GM23248 (cell line): ENCODE measurements at regions not wholly inside any gene's neighbourhood (a gene's known extent, or its start where the extent isn't known, plus 50 kb on each side); places are given as distances from the start of the nearest gene placed in this dataset.

ENCODE experiments used
- DNase-seq: peaks from one replicate; pipeline ENCODE4 v3.0.0-alpha.2; 2015
- H2AFZ ChIP-seq: fragments of 200-600 bp; sonication (generic); 2 replicates; pipeline ENCODE4 v1.6.1; 2016; ENCODE audit warnings: antibody characterized with exemption
- H3F3A ChIP-seq: fragments of 200-600 bp; sonication (generic); 2 replicates; pipeline ENCODE4 v1.6.1; 2016; ENCODE audit warnings: mild to moderate bottlenecking, antibody characterized with exemption, mixed run types; ENCODE audit not compliant: insufficient read depth
- H3K27ac ChIP-seq: fragments of 200-600 bp; sonication (generic); 2 replicates; pipeline ENCODE4 v1.5.1; 2016; ENCODE audit warnings: mild to moderate bottlenecking
- H3K27me3 ChIP-seq: fragments of 200-600 bp; sonication (generic); replicated peaks from 2 replicates; pipeline ENCODE4 v1.6.1; 2016; ENCODE audit warnings: mild to moderate bottlenecking; ENCODE audit not compliant: insufficient read depth
- H3K36me3 ChIP-seq: fragments of 200-600 bp; sonication (generic); 2 replicates; pipeline ENCODE4 v1.6.1; 2016; ENCODE audit warnings: low read depth, mild to moderate bottlenecking
- H3K4me1 ChIP-seq: fragments of 200-600 bp; sonication (generic); 2 replicates; pipeline ENCODE4 v1.6.1; 2016; ENCODE audit warnings: mild to moderate bottlenecking; ENCODE audit not compliant: insufficient read depth
- H3K4me2 ChIP-seq: fragments of 200-600 bp; sonication (generic); one replicate; pipeline ENCODE4 v1.6.1; 2016; ENCODE audit warnings: mild to moderate bottlenecking; ENCODE audit not compliant: unreplicated experiment
- H3K4me3 ChIP-seq: fragments of 200-600 bp; sonication (generic); 2 replicates; pipeline ENCODE4 v1.5.1; 2016; ENCODE audit warnings: mild to moderate bottlenecking
- H3K79me2 ChIP-seq: fragments of 200-600 bp; sonication (generic); 2 replicates; pipeline ENCODE4 v1.6.1; 2016; ENCODE audit warnings: mild to moderate bottlenecking; ENCODE audit not compliant: insufficient read depth
- H3K9ac ChIP-seq: fragments of 200-600 bp; sonication (generic); 2 replicates; pipeline ENCODE4 v1.6.1; 2016; ENCODE audit warnings: mild to moderate bottlenecking
- H3K9me2 ChIP-seq: fragments of 200-600 bp; sonication (generic); 2 replicates; pipeline ENCODE4 v1.6.1; 2016; ENCODE audit warnings: mixed run types, mild to moderate bottlenecking, moderate library complexity; ENCODE audit not compliant: insufficient read depth
- H3K9me3 ChIP-seq: fragments of 200-600 bp; sonication (generic); one replicate; pipeline ENCODE4 v1.6.1; 2017; ENCODE audit warnings: low read depth
- H4K20me1 ChIP-seq: fragments of 200-600 bp; sonication (generic); 2 replicates; pipeline ENCODE4 v1.6.0; 2016; ENCODE audit not compliant: insufficient read depth
- EZH2 ChIP-seq: fragments of 200-600 bp; sonication (generic); IDR thresholded peaks from 2 replicates; pipeline ENCODE4 v1.6.1; 2018; ENCODE audit warnings: antibody characterized with exemption, mild to moderate bottlenecking; ENCODE audit not compliant: insufficient read depth, poor library complexity, severe bottlenecking
- EZH2phosphoT487 ChIP-seq: fragments of 200-600 bp; sonication (generic); IDR thresholded peaks from 2 replicates; pipeline ENCODE4 v1.6.1; 2018; ENCODE audit warnings: antibody characterized with exemption, moderate library complexity, mild to moderate bottlenecking, low read depth; ENCODE audit not compliant: insufficient read depth
- WGBS, 2 experiments: methylation state at CpG; one replicate each; pipeline ENCODE4 v1.1.6; 2015 to 2017; ENCODE audit warnings: low lambda C conversion rate in 2 of 2, low coverage in 1 of 2; ENCODE audit errors: missing lambda C conversion rate in 2 of 2; 5-methylcytosine and 5-hydroxymethylcytosine counted together
- in situ Hi-C: fragments of 300-500 bp; cut with MboI; formaldehyde crosslinking; loops from 2 replicates; pipeline ENCODE4 v1.15.0; 2020

GRCh38 chr1:233782937-233783586 lies 121.4 kb upstream of the SLC35F3 start:
- no peaks in the 10 kb centered on the region for H3K36me3 ChIP-seq
- H4K20me1 ChIP-seq: no peaks in the 10 kb centered on the region
- no peaks in the 10 kb centered on the region for H3K9me3 ChIP-seq
- TF ChIP-seq EZH2: no peak
- no peak for TF ChIP-seq EZH2phosphoT487
- in situ Hi-C loops: no loop called here
- no peak overlapping the region for H3K4me3 ChIP-seq
- WGBS, 2 experiments: 54 to 57% methylated on average over 9 of the region's 9 CpGs
- no peak for DNase-seq
- no peak overlapping the region for H2AFZ ChIP-seq
- no peaks in the 10 kb centered on the region for H3K27me3 ChIP-seq
- H3K4me2 ChIP-seq: no peak overlapping the region
- H3K79me2 ChIP-seq: no peaks in the 10 kb centered on the region
- no peak overlapping the region for H3K9ac ChIP-seq
- no peaks in the 10 kb centered on the region for H3F3A ChIP-seq
- no peaks in the 10 kb centered on the region for H3K9me2 ChIP-seq
- no peaks in the 10 kb centered on the region for H3K4me1 ChIP-seq
- H3K27ac ChIP-seq: no peak overlapping the region

GRCh38 chr1:233787599-233787998 lies 116.9 kb upstream of the SLC35F3 start:
- no peak overlapping the region for H3K9ac ChIP-seq
- H3K9me2 ChIP-seq: no peaks in the 10 kb centered on the region
- WGBS, 2 experiments: 26 to 30% methylated on average over 3 of the region's 3 CpGs
- H3K4me2 ChIP-seq: no peak overlapping the region
- no peak overlapping the region for H3K27ac ChIP-seq
- TF ChIP-seq EZH2: no peak
- no peak for TF ChIP-seq EZH2phosphoT487
- no peaks in the 10 kb centered on the region for H3K36me3 ChIP-seq
- H3K4me1 ChIP-seq: no peaks in the 10 kb centered on the region
- no peak overlapping the region for H3K4me3 ChIP-seq
- no peaks in the 10 kb centered on the region for H3F3A ChIP-seq
- H4K20me1 ChIP-seq: no peaks in the 10 kb centered on the region
- H3K27me3 ChIP-seq: no peaks in the 10 kb centered on the region
- H2AFZ ChIP-seq: no peak overlapping the region
- no peak for DNase-seq
- no peaks in the 10 kb centered on the region for H3K79me2 ChIP-seq
- H3K9me3 ChIP-seq: no peaks in the 10 kb centered on the region
- in situ Hi-C loops: no loop called here

- Histone ChIP-seq H3K9me3 (no peaks in the 10 kb centered on the region), H3K4me2 (no peak overlapping the region), H2AFZ (no peak overlapping the region), H3K9ac (no peak overlapping the region), H3F3A (no peaks in the 10 kb centered on the region), H3K27ac (no peak overlapping the region), H3K4me1 (no peaks in the 10 kb centered on the region), H4K20me1 (no peaks in the 10 kb centered on the region), H3K79me2 (no peaks in the 10 kb centered on the region), H3K27me3 (0 out of 2 replicates have a peak, but pooled peaks cover 3% of the 10 kb centered on the region), H3K36me3 (no peaks in the 10 kb centered on the region), H3K9me2 (no peaks in the 10 kb centered on the region), H3K4me3 (no peak overlapping the region)
- no peak for TF ChIP-seq EZH2
- no peak for TF ChIP-seq EZH2phosphoT487
- no peak for DNase-seq
- in situ Hi-C loops: no loop called here
Measured at GRCh38 chr1:233788687-233789086, 115.8 kb upstream of the SLC35F3 start.

GRCh38 chr1:233790121-233790520 lies 114.4 kb upstream of the SLC35F3 start:
- no peaks in the 10 kb centered on the region for H3K36me3 ChIP-seq
- H3K27me3 ChIP-seq: 0 out of 2 replicates have a peak, but pooled peaks cover 3% of the 10 kb centered on the region
- H4K20me1 ChIP-seq: no peaks in the 10 kb centered on the region
- in situ Hi-C loops: loop anchor here (10.0 kb wide), 1 partner anchor 355 kb away; no protein-coding TSS in a partner anchor
- H3K4me3 ChIP-seq: no peak overlapping the region
- DNase-seq: no peak
- H3K9me3 ChIP-seq: no peaks in the 10 kb centered on the region
- no peaks in the 10 kb centered on the region for H3F3A ChIP-seq
- H3K4me2 ChIP-seq: no peak overlapping the region
- H2AFZ ChIP-seq: no peak overlapping the region
- H3K9me2 ChIP-seq: no peaks in the 10 kb centered on the region
- H3K79me2 ChIP-seq: no peaks in the 10 kb centered on the region
- no peak for TF ChIP-seq EZH2
- TF ChIP-seq EZH2phosphoT487: no peak
- no peak overlapping the region for H3K9ac ChIP-seq
- 6 to 18% methylated on average over 2 to 3 of the region's 3 CpGs for WGBS, 2 experiments
- H3K4me1 ChIP-seq: no peaks in the 10 kb centered on the region
- no peak overlapping the region for H3K27ac ChIP-seq
